WI38 (cell line): ENCODE measurements at regions not wholly inside any gene's neighbourhood (a gene's known extent, or its start where the extent isn't known, plus 50 kb on each side); places are given as distances from the start of the nearest gene placed in this dataset.

Experiments used
- H3K4me3 ChIP-seq: 2 replicates; pipeline ENCODE4 v1.5.1; 2011; ENCODE audit warnings: low read depth, mild to moderate bottlenecking, control low read depth, low read length
- CTCF ChIP-seq: IDR thresholded peaks from 2 replicates; pipeline ENCODE4 v1.5.1; 2012; ENCODE audit warnings: low read depth, mild to moderate bottlenecking, control low read depth, low read length

- no peak for TF ChIP-seq CTCF
- no peak overlapping the region for H3K4me3 ChIP-seq
These were observed 219.5 kb downstream of the TBX5 start for GRCh38 chr12:114186241-114187002.

- no peak for TF ChIP-seq CTCF
- H3K4me3 ChIP-seq = no peak overlapping the region
These were observed 218.9 kb upstream of the RBM19 start for GRCh38 chr12:114185036-114185435.

- no peak overlapping the region for H3K4me3 ChIP-seq
- no peak for TF ChIP-seq CTCF
These were observed 208.2 kb upstream of the RBM19 start for GRCh38 chr12:114174326-114174725.

GRCh38 chr12:114172135-114172534 is 206.0 kb upstream of the RBM19 start:
- no peak for TF ChIP-seq CTCF
- H3K4me3 ChIP-seq = no peak overlapping the region

- TF ChIP-seq CTCF = no peak
- no peak overlapping the region for H3K4me3 ChIP-seq
These were observed 201.9 kb upstream of the RBM19 start for GRCh38 chr12:114168061-114168460.

- no peak for TF ChIP-seq CTCF
These were observed 201.3 kb upstream of the RBM19 start for GRCh38 chr12:114167431-114167830.

GRCh38 chr12:114166362-114166761 is 200.2 kb upstream of the RBM19 start:
- peak; percentile 50 for TF ChIP-seq CTCF
- H3K4me3 ChIP-seq = no peak overlapping the region

More at GRCh38 chr12:114167431-114167830, 201.3 kb upstream of the RBM19 start:
- no peak overlapping the region for H3K4me3 ChIP-seq
